Stimulated activated CD4-positive, alpha-beta T cell treated with anti-CD3 and anti-CD28 coated beads, Interleukin-1b, Interleukin-23, amount 100 ng/mL, for 4 hours (primary cell): ENCODE measurements at regions not wholly inside any gene's neighbourhood (a gene's known extent, or its start where the extent isn't known, plus 50 kb on each side); places are given as distances from the start of the nearest gene placed in this dataset.
"Not testable (repeated sequence)": the region's sequence is repeated elsewhere in the genome, so short reads cannot be mapped to it uniquely, and the experiment has no call there.

Source experiments
- DNase-seq, 2 donors: peaks; one replicate each; pipeline ENCODE4 v3.0.0-alpha.2; 2020; ENCODE audit warnings: low read depth in 2 of 2

GRCh38 chrX:63581906-63582305, 203.1 kb downstream of the ARHGEF9 start:
- no peak for DNase-seq

DNA sequence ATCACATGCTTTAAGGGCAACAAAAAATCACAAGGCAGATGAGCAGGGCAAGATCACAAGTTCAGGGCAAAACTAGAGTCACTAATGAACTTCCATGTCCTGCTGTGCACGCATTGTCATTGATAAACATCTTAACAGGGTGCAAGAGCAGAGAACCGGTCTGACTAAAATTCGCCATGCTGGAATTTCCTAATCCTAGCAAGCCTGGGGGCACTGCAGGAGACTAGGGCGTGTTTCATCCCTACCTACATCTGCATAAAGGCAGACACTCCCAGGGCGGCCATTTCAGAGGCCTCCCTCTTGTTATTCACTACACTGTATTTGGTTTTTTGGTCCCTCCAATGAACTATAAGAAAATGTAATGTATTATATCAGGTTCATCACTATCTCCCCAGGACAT, 203.6 kb downstream of the ARHGEF9 start:
- DNase-seq, result no peak

DNA sequence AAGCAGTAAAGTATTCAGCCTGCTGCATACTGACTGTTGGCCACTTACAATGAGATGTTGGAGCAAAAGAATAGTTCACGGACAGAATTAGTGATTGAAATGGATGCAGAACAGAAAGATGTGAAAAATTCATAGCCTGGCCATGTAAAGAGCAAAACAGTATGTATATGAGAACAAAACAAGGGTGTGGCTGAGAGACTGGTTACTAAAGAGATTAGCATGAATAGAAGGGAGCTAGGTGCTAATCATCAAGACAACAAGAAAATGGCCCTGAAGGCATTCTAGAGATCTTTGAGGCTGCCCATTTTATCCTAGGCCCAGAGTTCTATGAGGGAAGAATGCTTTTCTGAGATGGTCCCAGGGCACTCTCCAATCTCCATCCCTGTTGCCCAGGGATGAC, 208.5 kb downstream of the ARHGEF9 start:
- no peak for DNase-seq

GRCh38 chrX:63575700-63576099, 209.3 kb downstream of the ARHGEF9 start:
- DNase-seq, result not testable (repeated sequence)

DNA sequence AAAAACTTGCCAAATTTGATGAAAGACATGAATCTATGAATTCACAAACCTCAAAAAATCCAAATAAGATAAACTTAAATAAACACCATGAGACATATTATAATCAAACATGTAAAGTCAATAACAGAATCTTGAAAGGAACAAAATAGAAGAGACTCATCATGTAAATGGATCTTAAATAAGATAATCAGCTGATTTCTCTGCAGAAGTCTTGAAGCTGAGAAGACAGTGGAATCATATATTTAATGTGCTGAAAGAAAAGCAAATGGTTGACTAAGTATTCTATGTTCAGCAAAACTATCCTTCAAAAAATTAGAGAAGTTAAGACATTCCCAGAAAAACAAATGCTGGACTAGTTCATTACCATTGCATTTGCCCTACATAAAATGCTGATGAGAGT, 215.7 kb upstream of the SPIN4 start:
- no peak for DNase-seq

DNA sequence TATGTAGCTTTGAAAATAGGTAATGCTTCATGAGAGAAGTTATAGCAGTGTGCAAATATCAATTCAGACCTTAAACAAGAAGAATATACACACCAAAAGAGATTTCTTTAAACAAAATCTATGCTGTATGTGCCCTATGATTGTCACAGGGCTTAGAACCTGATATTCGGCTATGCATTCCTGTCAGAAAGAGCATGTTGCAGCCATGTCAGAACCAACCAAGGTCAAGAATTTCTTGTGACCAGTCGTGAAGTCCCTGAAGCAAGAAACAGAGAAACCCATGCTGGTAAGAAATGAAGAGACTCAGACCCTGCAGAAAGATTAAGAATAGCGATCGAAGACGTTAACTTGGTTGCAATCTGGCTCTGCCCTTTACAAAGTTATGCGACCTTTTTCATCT, 210.3 kb upstream of the SPIN4 start:
- DNase-seq, result no peak

GRCh38 chrX:63560601-63561218, 209.6 kb upstream of the SPIN4 start:
- peak; percentile 18 to 20 for DNase-seq

GRCh38 chrX:63551856-63552255, 200.7 kb upstream of the SPIN4 start:
- no peak for DNase-seq

- no peak for DNase-seq
Observed at GRCh38 chrX:63530654-63531053, 179.5 kb upstream of the SPIN4 start.

GRCh38 chrX:63529961-63530360, 178.8 kb upstream of the SPIN4 start:
- no peak for DNase-seq

- no peak for DNase-seq
Observed at GRCh38 chrX:63526863-63527262, 175.7 kb upstream of the SPIN4 start.

- DNase-seq, result no peak
Observed at GRCh38 chrX:63525491-63525890, 174.4 kb upstream of the SPIN4 start.

DNA sequence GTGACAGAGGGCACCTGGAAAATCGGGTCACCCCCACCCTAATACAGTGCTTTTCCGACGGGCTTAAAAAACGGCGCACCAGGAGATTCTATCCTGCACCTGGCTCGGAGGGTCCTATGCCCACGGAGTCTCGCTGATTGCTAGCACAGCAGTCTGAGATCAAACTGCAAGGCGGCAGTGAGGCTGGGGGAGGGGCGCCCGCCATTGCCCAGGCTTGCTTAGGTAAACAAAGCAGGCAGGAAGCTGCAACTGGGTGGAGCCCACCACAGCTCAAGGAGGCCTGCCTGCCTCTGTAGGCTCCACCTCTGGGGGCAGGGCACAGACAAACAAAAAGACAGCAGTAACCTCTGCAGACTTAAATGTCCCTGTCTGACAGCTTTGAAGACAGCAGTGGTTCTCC, 168.2 kb upstream of the SPIN4 start:
- not testable (repeated sequence) for DNase-seq

GRCh38 chrX:63514569-63515080, 163.5 kb upstream of the SPIN4 start:
- no peak for DNase-seq

- DNase-seq, result no peak
Observed at GRCh38 chrX:63513825-63514568, 162.9 kb upstream of the SPIN4 start.

- DNase-seq, result no peak
Observed at GRCh38 chrX:63511361-63511760, 160.2 kb upstream of the SPIN4 start.

GRCh38 chrX:63508668-63509067, 157.5 kb upstream of the SPIN4 start:
- no peak for DNase-seq

GRCh38 chrX:63506320-63506719, 155.2 kb upstream of the SPIN4 start:
- DNase-seq, result no peak

GRCh38 chrX:63503541-63503940, 152.4 kb upstream of the SPIN4 start:
- no peak for DNase-seq

- DNase-seq, result no peak
Observed at GRCh38 chrX:63488546-63489373, 137.6 kb upstream of the SPIN4 start.

- DNase-seq, result no peak
Observed at GRCh38 chrX:63475200-63475599, 124.1 kb upstream of the SPIN4 start.

DNA sequence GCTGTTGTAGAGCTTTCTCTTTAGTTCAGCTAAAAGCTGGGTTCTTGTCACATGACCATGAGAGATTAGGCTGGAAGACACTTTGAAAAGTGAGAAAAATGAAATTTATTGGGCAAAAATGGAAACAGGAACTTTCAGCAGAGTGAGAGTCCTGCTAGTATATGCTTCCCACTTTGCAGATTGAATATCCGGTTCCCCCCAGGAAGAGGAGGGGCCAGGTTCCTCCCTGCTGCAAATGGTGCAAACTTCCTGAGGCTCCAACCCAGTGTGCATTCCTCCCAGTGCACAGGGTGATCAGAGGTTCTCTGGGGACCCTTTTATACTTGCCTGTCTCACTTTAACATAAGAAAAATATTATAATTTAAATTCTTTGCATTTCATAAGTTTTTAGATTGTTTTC, 119.9 kb upstream of the SPIN4 start:
- no peak for DNase-seq

DNA sequence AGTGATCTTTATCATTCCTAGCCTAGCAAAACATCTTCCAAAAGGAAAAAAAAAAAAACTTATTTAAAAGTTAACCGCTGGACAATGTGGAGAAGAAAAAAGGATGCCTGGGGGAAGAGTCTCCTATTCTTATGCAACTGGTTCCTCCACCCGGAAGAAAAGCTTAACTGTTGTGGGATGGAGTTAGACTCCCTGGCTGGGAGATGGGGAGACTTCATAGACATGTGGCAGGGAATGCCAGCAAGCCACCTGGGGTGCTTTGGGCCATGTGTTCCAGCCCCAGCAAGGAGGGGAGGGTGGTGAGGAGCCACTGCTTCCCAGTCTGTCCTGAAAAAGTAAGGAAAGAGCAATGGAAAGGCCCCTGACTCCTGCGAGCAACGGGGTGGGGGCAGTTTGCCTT, 119.4 kb upstream of the SPIN4 start:
- no peak for DNase-seq
